IMR-90 (cell line): ENCODE measurements at regions not wholly inside any gene's neighbourhood (a gene's known extent, or its start where the extent isn't known, plus 50 kb on each side); places are given as distances from the start of the nearest gene placed in this dataset.

Experiments used
- CTCF ChIP-seq: conservative IDR thresholded peaks from 2 replicates; pipeline ENCODE4 v1.5.1; 2012; ENCODE audit warnings: mild to moderate bottlenecking, low read depth, low read length, improper control_type of control experiment
- MAFK ChIP-seq: IDR thresholded peaks from 2 replicates; pipeline ENCODE4 v1.6.1; 2012; ENCODE audit warnings: low read depth, low read length, improper control_type of control experiment
- POLR2A ChIP-seq: IDR thresholded peaks from 2 replicates; pipeline ENCODE4 v1.6.1; 2012; ENCODE audit warnings: mild to moderate bottlenecking, low read depth, low read length

GRCh38 chr2:147488472-147488871, 356.4 kb upstream of the ACVR2A start:
- TF ChIP-seq POLR2A (no peak), MAFK (no peak), CTCF (no peak)
